Omental fat pad (tissue), 3 donors: ENCODE measurements at regions not wholly inside any gene's neighbourhood (a gene's known extent, or its start where the extent isn't known, plus 50 kb on each side); places are given as distances from the start of the nearest gene placed in this dataset.

Source experiments
- ATAC-seq: fragments of 150-250 bp; one replicate; pipeline ENCODE4 v1.9.1; 2016; ENCODE audit warnings: mild to moderate bottlenecking, moderate library complexity; ENCODE audit not compliant: low FRiP score
- DNase-seq: peaks from one replicate; pipeline ENCODE4 v3.0.0-alpha.2; 2019; ENCODE audit warnings: low spot score
- CTCF ChIP-seq, 3 donors: fragments of 450-650 bp; IDR thresholded peaks; one replicate each; pipeline ENCODE4 v1.5.1; 2016 to 2017; ENCODE audit warnings: antibody characterized with exemption in 3 of 3, mild to moderate bottlenecking in 3 of 3, moderate library complexity in 2 of 3

GRCh38 chr12:90501412-90501811 is 453.6 kb downstream of the CCER1 start:
- DNase-seq, result no peak
- ATAC-seq, result no peak
- TF ChIP-seq CTCF (IDR thresholded peaks at IDR 0.05), result no peak

DNA sequence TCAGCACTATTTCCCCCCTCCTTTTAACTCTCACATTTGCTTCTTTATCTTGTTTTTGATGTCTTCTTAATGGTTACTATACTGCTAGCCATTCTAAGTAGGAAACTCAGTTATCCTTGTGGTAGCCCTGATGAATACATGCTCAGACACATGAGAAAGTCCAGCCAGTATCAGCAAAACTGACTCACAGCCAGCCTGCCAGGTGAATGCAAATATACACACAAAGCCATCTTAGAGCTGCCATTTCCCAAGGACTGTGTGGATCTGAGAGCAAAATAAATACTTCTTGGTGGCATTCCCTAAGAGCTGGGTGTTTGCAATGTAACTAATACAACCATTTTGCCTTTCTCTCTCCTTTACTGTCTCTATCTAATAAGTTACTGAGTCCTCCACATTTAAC is 455.2 kb downstream of the CCER1 start:
- no peak for TF ChIP-seq CTCF (IDR thresholded peaks at IDR 0.05)
- DNase-seq, result no peak
- ATAC-seq, result no peak

GRCh38 chr12:90497923-90498545 is 456.9 kb downstream of the CCER1 start:
- DNase-seq (no peak), ATAC-seq (no peak)
- no peak for TF ChIP-seq CTCF (IDR thresholded peaks at IDR 0.05)

DNA sequence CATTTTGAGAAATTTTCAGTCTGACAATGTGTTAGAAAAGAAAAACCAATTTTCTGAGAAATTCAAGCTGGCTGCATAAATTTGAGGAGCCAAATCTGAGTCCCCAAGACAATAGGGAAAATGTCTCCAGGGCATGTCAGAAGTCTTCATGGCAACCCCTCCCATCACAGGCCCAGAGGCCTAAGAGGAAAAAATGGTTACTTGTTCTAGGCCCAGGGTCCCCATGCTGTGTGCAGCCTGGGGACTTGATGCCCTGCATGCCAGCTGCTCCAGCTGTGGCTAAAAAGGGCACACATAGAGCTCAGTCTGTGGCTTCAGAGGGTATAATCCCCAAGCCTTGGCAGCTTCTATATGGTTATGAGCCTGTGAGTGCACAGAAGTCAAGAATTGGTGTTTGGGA is 464.6 kb downstream of the CCER1 start:
- no peak for TF ChIP-seq CTCF (IDR thresholded peaks at IDR 0.05)
- DNase-seq, result no peak
- ATAC-seq, result no peak

DNA sequence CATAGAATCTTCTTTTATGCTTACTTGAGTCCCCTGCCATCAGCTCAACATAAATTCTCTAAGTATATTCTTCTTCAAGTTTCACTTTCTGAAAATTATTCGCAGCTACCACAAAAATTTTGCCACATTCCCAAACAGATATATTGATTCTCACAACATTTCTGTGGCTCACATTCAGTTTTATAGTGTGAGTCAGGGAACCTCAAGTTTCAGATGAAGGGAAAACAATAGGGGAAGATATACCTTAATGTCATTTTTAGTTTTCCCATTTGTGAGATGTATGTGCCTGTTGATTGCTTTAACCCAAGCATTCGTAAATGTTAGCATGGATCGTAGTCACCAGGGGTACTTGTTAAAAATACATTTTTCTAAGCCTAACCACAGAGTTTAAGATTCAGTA is 465.8 kb downstream of the CCER1 start:
- no peak for TF ChIP-seq CTCF (IDR thresholded peaks at IDR 0.05)
- DNase-seq (no peak), ATAC-seq (no peak)

- no peak for TF ChIP-seq CTCF (IDR thresholded peaks at IDR 0.05)
- no peak for ATAC-seq
- no peak for DNase-seq
Measured at GRCh38 chr12:90485560-90485959, 469.4 kb downstream of the CCER1 start.

DNA sequence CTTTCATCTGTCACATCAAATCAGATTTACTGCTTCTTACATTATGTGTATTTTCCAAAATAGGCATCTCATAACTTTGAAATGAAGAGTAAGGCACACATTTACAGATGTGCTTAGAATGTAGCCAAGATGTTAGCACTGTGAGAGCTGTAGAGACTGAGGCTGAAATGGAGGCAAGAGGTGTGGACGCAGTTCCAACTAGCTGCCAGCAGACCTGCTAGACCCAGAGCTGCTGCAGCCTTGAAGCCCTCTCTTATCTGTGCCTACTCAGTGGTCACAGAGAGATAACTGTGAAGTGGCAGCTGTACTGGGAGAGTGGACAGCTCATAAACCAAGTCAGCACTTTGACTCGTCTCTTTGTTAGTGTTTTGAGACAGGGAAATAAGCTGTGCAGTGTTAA is 470.9 kb downstream of the CCER1 start:
- DNase-seq, result no peak
- no peak for TF ChIP-seq CTCF (IDR thresholded peaks at IDR 0.05)
- no peak for ATAC-seq
